ENCODE measurements at regions not wholly inside any gene's neighbourhood (a gene's known extent, or its start where the extent isn't known, plus 50 kb on each side); places are given as distances from the start of the nearest gene placed in this dataset.
A peak's percentile ranks its signal among the peaks of the same experiment; 100 is the strongest.

- H4K91ac ChIP-seq (ENCODE audit: insufficient read length, low read depth, low read length) = no peak overlapping the region
- H3K4me2 ChIP-seq (ENCODE audit: insufficient read depth, insufficient read length, low read length) = no peak overlapping the region
- no peak overlapping the region for H3K4me3 Mint-ChIP-seq
- H3K9me3 Mint-ChIP-seq = peaks cover 10 to 11% of the 10 kb centered on the region in 2 experiments
- H2AFZ ChIP-seq (ENCODE audit: low read length) = no peak overlapping the region
- no peak for DNase-seq
- peaks cover 10% of the 10 kb centered on the region for H3K27me3 Mint-ChIP-seq (ENCODE audit: low read depth)
- no peak overlapping the region for H3T11ph ChIP-seq (ENCODE audit: low read length)
- no peak overlapping the region for H3K9ac ChIP-seq (ENCODE audit: extremely low read depth, insufficient read length, low read length)
- H3K23me2 ChIP-seq (ENCODE audit: insufficient read length, low read depth, low read length, poor library complexity, severe bottlenecking) = no peaks in the 10 kb centered on the region
- no peak for TF ChIP-seq CTCF (conservative IDR thresholded peaks at IDR 0.05)
- H2BK5ac ChIP-seq (ENCODE audit: insufficient read length, low read length) = no peak overlapping the region
- H4K5ac ChIP-seq (ENCODE audit: insufficient read length, low read depth, low read length) = no peak overlapping the region
- H3K79me2 ChIP-seq (ENCODE audit: insufficient read depth, low read length) = no peaks in the 10 kb centered on the region
- no peak overlapping the region for H2BK120ac ChIP-seq (ENCODE audit: low read depth, low read length, poor library complexity, severe bottlenecking)
- peaks cover 0 to 6% (median 5%) of the 10 kb centered on the region in 3 experiments; a peak in 5 of 7 replicates for H3K36me3 Mint-ChIP-seq (ENCODE audit: insufficient read depth in 1 of 3, low read depth in 3 of 3)
- H4K8ac ChIP-seq (replicated peaks; ENCODE audit: insufficient read length, low read depth, low read length) = no peak overlapping the region
- H4K20me1 ChIP-seq (ENCODE audit: control insufficient read depth, insufficient read depth, insufficient read length) = no peaks in the 10 kb centered on the region
- H3K4ac ChIP-seq (ENCODE audit: low read depth, low read length) = no peak overlapping the region
- no peak overlapping the region for H2BK12ac ChIP-seq (ENCODE audit: insufficient read length, low read depth, low read length)
- H3K23ac ChIP-seq (ENCODE audit: insufficient read length, low read depth, low read length) = no peak overlapping the region
- H3K4me1 Mint-ChIP-seq = peaks cover 7 to 11% of the 10 kb centered on the region in 2 experiments; a peak in 3 of 4 replicates
- no peak overlapping the region for H3K18ac ChIP-seq (ENCODE audit: insufficient read length, low read depth, low read length)
- H3K9me3 ChIP-seq (ENCODE audit: control insufficient read depth, low read depth, low read length) = no peaks in the 10 kb centered on the region
- H3K79me1 ChIP-seq (ENCODE audit: insufficient read depth, low read depth, low read length, poor library complexity, severe bottlenecking) = no peaks in the 10 kb centered on the region
- H2BK20ac ChIP-seq (ENCODE audit: low read depth, low read length, poor library complexity, severe bottlenecking) = no peak overlapping the region
- H3K56ac ChIP-seq (ENCODE audit: insufficient read length, low read depth, low read length) = no peak overlapping the region
- H3K27ac ChIP-seq (ENCODE audit: insufficient read length, low read depth, low read length) = no peak overlapping the region
- no CpG with 5 or more reads among the region's 14 CpGs for WGBS (ENCODE audit: extremely low coverage, insufficient read length, low lambda C conversion rate)
- no peak overlapping the region for H3K14ac ChIP-seq (ENCODE audit: insufficient read depth, low read length)
- H3K27ac Mint-ChIP-seq = peak overlapping the region in 1 of 3 experiments; percentile 52; a peak in 1 of 7 replicates
- H3K27me3 ChIP-seq (ENCODE audit: insufficient read depth, low read length) = no peaks in the 10 kb centered on the region
- no peak overlapping the region for H2AK5ac ChIP-seq (ENCODE audit: insufficient read length, low read length)
- no peak overlapping the region for H2BK15ac ChIP-seq (ENCODE audit: low read depth, low read length)
- no peaks in the 10 kb centered on the region for H3K4me1 ChIP-seq (ENCODE audit: insufficient read depth, low read length)
These were observed 262.5 kb upstream of the PPP2R2D start for GRCh38 chr10:131638049-131638879.
